CD14-positive monocyte (primary cell): ENCODE measurements at regions not wholly inside any gene's neighbourhood (a gene's known extent, or its start where the extent isn't known, plus 50 kb on each side); places are given as distances from the start of the nearest gene placed in this dataset.

Experiments
- DNase-seq, 3 donors: peaks; one replicate each; pipeline ENCODE4 v3.0.0-alpha.2; 2011 to 2022
- H2AFZ ChIP-seq: 2 replicates; pipeline ENCODE4 v1.6.0; 2012; ENCODE audit warnings: mild to moderate bottlenecking, low read depth, low read length, inconsistent platforms; ENCODE audit not compliant: insufficient read depth, poor library complexity, severe bottlenecking
- H3K27ac ChIP-seq, 2 donors: 1 replicate in 1 of 2; 2 replicates in 1 of 2; pipeline ENCODE4 v1.5.1; 2012 to 2013; ENCODE audit warnings: low read length in 2 of 2, control low read depth in 1 of 2, inconsistent platforms in 1 of 2, low read depth in 1 of 2, mild to moderate bottlenecking in 1 of 2
- H3K27me3 ChIP-seq, 2 donors: one replicate each; pipeline versions ENCODE4 v1.6.0 to v1.6.1; 2011 to 2013; ENCODE audit warnings: low read length in 2 of 2; ENCODE audit not compliant: control insufficient read depth in 2 of 2, insufficient read depth in 2 of 2
- H3K36me3 ChIP-seq, 2 donors: replicated peaks in 1 of 2; 1 replicate in 1 of 2; 2 replicates in 1 of 2; pipeline versions ENCODE4 v1.5.1 to v1.6.1; 2012 to 2013; ENCODE audit warnings: low read length in 2 of 2, control low read depth in 1 of 2, inconsistent platforms in 1 of 2, mild to moderate bottlenecking in 1 of 2; ENCODE audit not compliant: insufficient read depth in 2 of 2, control insufficient read depth in 1 of 2
- H3K4me1 ChIP-seq, 2 donors: 1 replicate in 1 of 2; 2 replicates in 1 of 2; pipeline versions ENCODE4 v1.5.1 to v1.6.1; 2012 to 2013; ENCODE audit warnings: low read length in 2 of 2, control low read depth in 1 of 2, inconsistent platforms in 1 of 2, mild to moderate bottlenecking in 1 of 2, moderate library complexity in 1 of 2; ENCODE audit not compliant: insufficient read depth in 2 of 2, control insufficient read depth in 1 of 2
- H3K4me2 ChIP-seq: replicated peaks from 2 replicates; pipeline ENCODE3; 2012; ENCODE audit warnings: low read length, moderate library complexity, mild to moderate bottlenecking; ENCODE audit not compliant: poor library complexity, severe bottlenecking; ENCODE audit errors: extremely low read depth
- H3K4me3 ChIP-seq, 3 experiments: fragments of 200-600 bp in 1 of 3; sonication (generic) in 1 of 3; replicated peaks in 1 of 3; 1 replicate in 2 of 3; 2 replicates in 1 of 3; pipeline ENCODE4 v1.5.1; 2011 to 2013; ENCODE audit warnings: low read length in 3 of 3, mild to moderate bottlenecking in 3 of 3, control low read depth in 2 of 3, low read depth in 2 of 3, inconsistent platforms in 1 of 3, moderate library complexity in 1 of 3
- H3K79me2 ChIP-seq: 2 replicates; pipeline ENCODE4 v1.6.0; 2012; ENCODE audit warnings: mild to moderate bottlenecking, control low read depth, inconsistent platforms, low read length, moderate library complexity; ENCODE audit not compliant: insufficient read depth
- H3K9ac ChIP-seq: 2 replicates; pipeline ENCODE4 v1.6.0; 2017; ENCODE audit warnings: low read length, mild to moderate bottlenecking; ENCODE audit not compliant: insufficient read depth, poor library complexity, severe bottlenecking
- H3K9me3 ChIP-seq, 2 donors: replicated peaks in 1 of 2; 1 replicate in 1 of 2; 2 replicates in 1 of 2; pipeline versions ENCODE4 v1.5.1 to v1.6.1; 2012 to 2013; ENCODE audit warnings: low read length in 2 of 2, control low read depth in 1 of 2; ENCODE audit not compliant: control insufficient read depth in 1 of 2, insufficient read depth in 1 of 2
- H4K20me1 ChIP-seq: 2 replicates; pipeline ENCODE4 v1.6.0; 2012; ENCODE audit warnings: mild to moderate bottlenecking, low read length, control low read depth, moderate library complexity; ENCODE audit not compliant: insufficient read depth
- H3K27ac Mint-ChIP-seq, 7 donors: one replicate each; pipeline ENCODE4 v1.8.0; 2020; ENCODE audit warnings: mild to moderate bottlenecking in 7 of 7, mixed read lengths in 7 of 7, moderate library complexity in 6 of 7, inconsistent platforms in 2 of 7
- H3K27me3 Mint-ChIP-seq, 3 donors: one replicate each; pipeline ENCODE4 v1.8.0; 2021 to 2022; ENCODE audit warnings: low read depth in 3 of 3, mild to moderate bottlenecking in 3 of 3, mixed read lengths in 3 of 3, moderate library complexity in 3 of 3, inconsistent platforms in 1 of 3
- H3K36me3 Mint-ChIP-seq, 2 donors: one replicate each; pipeline ENCODE4 v1.8.0; 2020; ENCODE audit warnings: mixed read lengths in 2 of 2, inconsistent platforms in 1 of 2, mild to moderate bottlenecking in 1 of 2
- H3K4me1 Mint-ChIP-seq: one replicate; pipeline ENCODE4 v1.8.0; 2020; ENCODE audit warnings: mild to moderate bottlenecking, mixed read lengths
- H3K4me3 Mint-ChIP-seq, 2 donors: one replicate each; pipeline ENCODE4 v1.8.0; 2020; ENCODE audit warnings: mild to moderate bottlenecking in 2 of 2, mixed read lengths in 2 of 2, moderate library complexity in 1 of 2
- H3K9me3 Mint-ChIP-seq, 7 donors: one replicate each; pipeline ENCODE4 v1.8.0; 2020 to 2022; ENCODE audit warnings: mixed read lengths in 7 of 7, mild to moderate bottlenecking in 6 of 7, moderate library complexity in 6 of 7, inconsistent platforms in 2 of 7
- CTCF ChIP-seq: fragments of 200-600 bp; IDR thresholded peaks from one replicate; pipeline ENCODE4 v1.8.0; 2022; ENCODE audit warnings: antibody characterized with exemption, mild to moderate bottlenecking
- WGBS: methylation state at CpG from one replicate; pipeline ENCODE4 v1.1.5; 2013; ENCODE audit warnings: missing lambda C conversion rate; ENCODE audit not compliant: insufficient coverage; 5-methylcytosine and 5-hydroxymethylcytosine counted together
- intact Hi-C, 2 donors: fragments of 100-400 bp; cut with micrococcal nuclease; formaldehyde crosslinking; loops; one replicate each; pipeline versions ENCODE4 v1.15.0 to v1.15.1; 2023

GRCh38 chr2:156170929-156171328, 161.6 kb downstream of the NR4A2 start:
- no peak overlapping the region for H3K27ac Mint-ChIP-seq
- 90% methylated on average over 1 of the region's 2 CpGs for WGBS

GRCh38 chr2:156165742-156166141, 166.8 kb downstream of the NR4A2 start:
- Mint-ChIP-seq H3K4me1 (no peaks in the 10 kb centered on the region), H3K9me3 (peaks cover 0 to 1% (median 0%) of the 10 kb centered on the region in 7 donors), H3K27me3 (peaks cover 0 to 2% (median 0%) of the 10 kb centered on the region in 3 donors), H3K27ac (no peak overlapping the region), H3K4me3 (no peak overlapping the region), H3K36me3 (no peaks in the 10 kb centered on the region)
- WGBS = no CpG with 5 or more reads among the region's 2 CpGs
- no peak overlapping the region for H3K4me2 ChIP-seq
- TF ChIP-seq CTCF = no peak
- no peak overlapping the region for H2AFZ ChIP-seq
- no peaks in the 10 kb centered on the region for H3K36me3 ChIP-seq
- H3K79me2 ChIP-seq = no peaks in the 10 kb centered on the region
- H3K4me1 ChIP-seq = no peaks in the 10 kb centered on the region
- no peak overlapping the region for H3K9ac ChIP-seq
- H3K27ac ChIP-seq = no peak overlapping the region
- H3K9me3 ChIP-seq = no peaks in the 10 kb centered on the region
- H4K20me1 ChIP-seq = no peaks in the 10 kb centered on the region
- H3K27me3 ChIP-seq = no peaks in the 10 kb centered on the region
- no peak for DNase-seq
- H3K4me3 ChIP-seq = no peak overlapping the region
- intact Hi-C loops = no loop called here

More at GRCh38 chr2:156170929-156171328, 161.6 kb downstream of the NR4A2 start:
- H3K27me3 ChIP-seq = no peaks in the 10 kb centered on the region
- Mint-ChIP-seq H3K9me3 (peaks cover 0 to 4% (median 0%) of the 10 kb centered on the region in 7 donors), H3K36me3 (no peaks in the 10 kb centered on the region), H3K4me1 (no peaks in the 10 kb centered on the region), H3K4me3 (no peak overlapping the region), H3K27me3 (peaks cover 0 to 3% (median 0%) of the 10 kb centered on the region in 3 donors)
- H3K4me1 ChIP-seq = no peaks in the 10 kb centered on the region
- no peaks in the 10 kb centered on the region for H4K20me1 ChIP-seq
- no peak overlapping the region for H3K9ac ChIP-seq
- H3K4me3 ChIP-seq = no peak overlapping the region
- H3K36me3 ChIP-seq = no peaks in the 10 kb centered on the region
- intact Hi-C loops = no loop called here
- no peak overlapping the region for H3K4me2 ChIP-seq
- no peak for TF ChIP-seq CTCF
- no peaks in the 10 kb centered on the region for H3K9me3 ChIP-seq
- no peaks in the 10 kb centered on the region for H3K79me2 ChIP-seq
- H2AFZ ChIP-seq = no peak overlapping the region
- DNase-seq = no peak
- H3K27ac ChIP-seq = no peak overlapping the region
